PC-9 (cell line): ENCODE measurements at regions not wholly inside any gene's neighbourhood (a gene's known extent, or its start where the extent isn't known, plus 50 kb on each side); places are given as distances from the start of the nearest gene placed in this dataset.

ENCODE experiments used
- BruUV-seq: library from RNA; stranded (reverse); fragments of 400-500 nt; replicated peaks from 2 replicates; lab custom pipeline; 2021; lab: Mats Ljungman, UMichigan
- CTCF ChIA-PET: fragments of 300-600 bp; sonication (Branson Sonifier 250); formaldehyde crosslinking; loops from one replicate; lab custom pipeline; 2022; ENCODE audit warnings: antibody characterized with exemption; lab: Charles Lee
- POLR2A ChIA-PET: fragments of 300-600 bp; sonication (Branson Sonifier 250); formaldehyde crosslinking; loops from one replicate; lab custom pipeline; 2022; ENCODE audit warnings: antibody characterized with exemption; ENCODE audit not compliant: unreplicated experiment; lab: Charles Lee
- DNase-seq, 2 experiments: peaks; one replicate each; pipeline versions ENCODE4 v3.0.0 to v3.0.0-alpha.2; 2015 to 2022; ENCODE audit warnings: mixed read lengths in 1 of 2
- H2AFZ ChIP-seq: fragments of 200-600 bp; sonication (generic); 2 replicates; pipeline ENCODE4 v1.8.1; 2017; ENCODE audit warnings: antibody characterized with exemption
- H3F3A ChIP-seq: fragments of 200-600 bp; sonication (generic); 2 replicates; pipeline ENCODE4 v1.8.1; 2017; ENCODE audit warnings: antibody characterized with exemption, mild to moderate bottlenecking, low read depth; ENCODE audit not compliant: insufficient read depth
- H3K27ac ChIP-seq: fragments of 200-600 bp; sonication (generic); 2 replicates; pipeline ENCODE4 v1.6.1; 2016; ENCODE audit warnings: mixed run types
- H3K27me3 ChIP-seq: fragments of 200-600 bp; sonication (generic); 2 replicates; pipeline ENCODE4 v1.6.1; 2016; ENCODE audit warnings: low read depth, mixed run types; ENCODE audit not compliant: insufficient read depth
- H3K36me3 ChIP-seq: fragments of 200-600 bp; sonication (generic); 2 replicates; pipeline ENCODE4 v1.6.1; 2016; ENCODE audit warnings: low read depth, mixed run types
- H3K4me1 ChIP-seq: fragments of 200-600 bp; sonication (generic); replicated peaks from 2 replicates; pipeline ENCODE4 v1.6.1; 2016; ENCODE audit warnings: mixed run types; ENCODE audit not compliant: insufficient read depth
- H3K4me2 ChIP-seq: fragments of 200-600 bp; sonication (generic); 2 replicates; pipeline ENCODE4 v1.6.1; 2017; ENCODE audit warnings: mixed run types
- H3K4me3 ChIP-seq: fragments of 200-600 bp; sonication (generic); 2 replicates; pipeline ENCODE4 v1.6.1; 2016; ENCODE audit warnings: mixed run types
- H3K79me2 ChIP-seq: fragments of 200-600 bp; sonication (generic); 2 replicates; pipeline ENCODE4 v1.6.1; 2017; ENCODE audit warnings: low read depth, mixed run types
- H3K9me2 ChIP-seq: fragments of 200-600 bp; sonication (generic); 2 replicates; pipeline ENCODE4 v1.8.1; 2017; ENCODE audit warnings: mild to moderate bottlenecking; ENCODE audit not compliant: insufficient read depth
- H3K9me3 ChIP-seq: fragments of 200-600 bp; sonication (generic); 2 replicates; pipeline ENCODE4 v1.8.1; 2016; ENCODE audit warnings: low read depth; ENCODE audit not compliant: insufficient read depth
- H4K20me1 ChIP-seq: fragments of 200-600 bp; sonication (generic); 2 replicates; pipeline ENCODE4 v1.8.1; 2017; ENCODE audit not compliant: insufficient read depth
- CTCF ChIP-seq: fragments of 200-600 bp; sonication (generic); conservative IDR thresholded peaks from 2 replicates; pipeline ENCODE4 v1.6.1; 2017; ENCODE audit warnings: mixed run types, antibody characterized with exemption, mild to moderate bottlenecking, moderate library complexity
- EZH2 ChIP-seq: fragments of 200-600 bp; sonication (generic); IDR thresholded peaks from 2 replicates; pipeline ENCODE4 v1.8.0; 2017; ENCODE audit warnings: antibody characterized with exemption, low read depth
- intact Hi-C: fragments of 100-400 bp; cut with micrococcal nuclease; formaldehyde crosslinking; loops from one replicate; pipeline ENCODE4 v1.10.0; 2022; ENCODE audit not compliant: unreplicated experiment

- Histone ChIP-seq H3K4me1 (no peaks in the 10 kb centered on the region), H3K27ac (no peak overlapping the region), H3K79me2 (no peaks in the 10 kb centered on the region), H3K9me2 (no peaks in the 10 kb centered on the region; the same call in none of the 2 replicates), H3K27me3 (no peaks in the 10 kb centered on the region), H3K4me2 (no peak overlapping the region), H3K36me3 (no peaks in the 10 kb centered on the region), H2AFZ (0 out of 2 replicates have a peak overlapping the region, but pooled peaks have one; percentile 31), H4K20me1 (no peaks in the 10 kb centered on the region), H3K4me3 (no peak overlapping the region), H3F3A (no peaks in the 10 kb centered on the region), H3K9me3 (no peaks in the 10 kb centered on the region)
- POLR2A ChIA-PET = no interaction called here
- no peak for DNase-seq
- intact Hi-C loops = no loop called here
- TF ChIP-seq CTCF = no peak
- TF ChIP-seq EZH2 = no peak
- CTCF ChIA-PET = no interaction called here
- no TSS peak for BruUV-seq
These were observed 620.7 kb upstream of the ARRDC3 start for GRCh38 chr5:92003806-92004205.

- no peaks in the 10 kb centered on the region for H3K79me2 ChIP-seq
- H3K9me2 ChIP-seq = no peaks in the 10 kb centered on the region; the same call in none of the 2 replicates
- ChIA-PET CTCF (no interaction called here), POLR2A (no interaction called here)
- no TSS peak for BruUV-seq
- H2AFZ ChIP-seq = no peak overlapping the region
- H3K36me3 ChIP-seq = no peaks in the 10 kb centered on the region
- H4K20me1 ChIP-seq = no peaks in the 10 kb centered on the region
- no peaks in the 10 kb centered on the region for H3K9me3 ChIP-seq
- no peaks in the 10 kb centered on the region for H3F3A ChIP-seq
- no peak overlapping the region for H3K4me3 ChIP-seq
- H3K4me2 ChIP-seq = no peak overlapping the region
- DNase-seq = no peak
- H3K27me3 ChIP-seq = no peaks in the 10 kb centered on the region
- TF ChIP-seq EZH2 (no peak), CTCF (no peak)
- no peak overlapping the region for H3K27ac ChIP-seq
- intact Hi-C loops = no loop called here
- H3K4me1 ChIP-seq = no peaks in the 10 kb centered on the region
These were observed 619.7 kb upstream of the ARRDC3 start for GRCh38 chr5:92002721-92003274.

DNA sequence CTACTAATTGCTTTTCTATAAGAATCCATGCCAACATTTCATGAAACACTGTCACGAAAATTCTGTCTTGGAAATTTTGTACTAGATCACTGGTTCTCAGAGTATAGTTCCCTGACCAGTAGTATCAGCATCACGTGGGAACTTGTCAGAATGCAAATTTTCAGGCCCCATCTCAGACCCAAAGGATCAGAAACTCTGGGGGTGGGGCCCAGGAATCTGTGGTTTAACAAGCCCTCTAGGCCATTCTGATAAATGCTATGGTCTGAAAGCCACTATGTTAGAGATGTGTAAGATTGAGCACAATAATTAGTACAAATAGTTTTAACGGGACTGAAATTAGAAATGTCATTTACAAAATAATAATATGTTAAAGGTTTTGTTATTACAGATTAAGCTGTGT is 615.7 kb upstream of the ARRDC3 start:
- no TSS peak for BruUV-seq
- Histone ChIP-seq H3K4me1 (no peaks in the 10 kb centered on the region), H3K79me2 (no peaks in the 10 kb centered on the region), H3K36me3 (no peaks in the 10 kb centered on the region), H3K4me3 (no peak overlapping the region), H3F3A (no peaks in the 10 kb centered on the region), H3K9me3 (no peaks in the 10 kb centered on the region), H2AFZ (no peak overlapping the region), H3K4me2 (no peak overlapping the region), H3K27me3 (no peaks in the 10 kb centered on the region), H3K27ac (no peak overlapping the region), H4K20me1 (no peaks in the 10 kb centered on the region), H3K9me2 (no peaks in the 10 kb centered on the region; the same call in none of the 2 replicates)
- ChIA-PET CTCF (no interaction called here), POLR2A (interaction anchor here (0.7 kb wide), 1 partner anchor 23 kb away, joined by 9 read pairs; no protein-coding TSS in a partner anchor)
- intact Hi-C loops = no loop called here
- no peak for TF ChIP-seq CTCF
- TF ChIP-seq EZH2 = no peak
- no peak for DNase-seq
